ENCODE measurements at regions not wholly inside any gene's neighbourhood (a gene's known extent, or its start where the extent isn't known, plus 50 kb on each side); places are given as distances from the start of the nearest gene placed in this dataset.

DNA sequence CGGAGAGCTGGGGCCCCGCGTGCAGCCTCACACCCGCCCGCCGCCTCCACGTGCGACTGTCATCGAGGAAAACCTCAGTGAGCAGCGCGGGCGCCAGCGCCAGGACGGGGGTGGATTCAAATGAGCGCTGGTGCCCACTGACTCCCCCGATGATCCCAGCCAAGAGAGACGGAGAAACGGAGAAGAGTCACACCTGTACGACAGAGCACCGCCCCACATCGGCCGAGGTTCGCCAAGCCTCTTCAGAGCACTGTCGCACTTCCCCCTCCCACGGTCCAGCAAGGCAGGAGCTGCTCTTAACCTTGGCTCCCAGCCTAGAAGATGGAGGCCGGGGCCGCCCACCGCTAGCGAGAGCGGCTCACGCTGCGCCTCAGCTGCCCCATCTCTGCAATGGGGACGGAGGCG lies 130.9 kb upstream of the IQSEC1 start:
- TF ChIP-seq CTCF (conservative IDR thresholded peaks at IDR 0.05; ENCODE audit: low read length) (no peak), EZH2phosphoT487 (IDR thresholded peaks at IDR 0.05; ENCODE audit: borderline replicate concordance, low read depth, low read length) (no peak)

All from OCI-LY7 (cell line).